Mesendoderm (in vitro differentiated cells): ENCODE measurements at regions not wholly inside any gene's neighbourhood (a gene's known extent, or its start where the extent isn't known, plus 50 kb on each side); places are given as distances from the start of the nearest gene placed in this dataset.
A peak's percentile ranks its signal among the peaks of the same experiment; 100 is the strongest.

Source experiments
- DNase-seq: peaks from one replicate; pipeline ENCODE4 v3.0.0; 2013
- H2AK5ac ChIP-seq: 2 replicates; pipeline ENCODE4 v1.6.1; 2013; ENCODE audit warnings: low read length, inconsistent platforms
- H2BK120ac ChIP-seq: 2 replicates; pipeline ENCODE4 v1.6.1; 2013; ENCODE audit warnings: low read depth, mild to moderate bottlenecking, low read length, moderate library complexity, mixed read lengths
- H2BK15ac ChIP-seq: replicated peaks from 2 replicates; pipeline ENCODE4 v1.6.1; 2013; ENCODE audit warnings: low read depth, mild to moderate bottlenecking, moderate library complexity
- H2BK5ac ChIP-seq: 2 replicates; pipeline ENCODE4 v1.6.1; 2013; ENCODE audit warnings: low read length, inconsistent platforms
- H3K18ac ChIP-seq: 2 replicates; pipeline ENCODE4 v1.6.1; 2013; ENCODE audit warnings: mild to moderate bottlenecking, low read length, mixed read lengths
- H3K23ac ChIP-seq: one replicate; pipeline ENCODE4 v1.6.1; 2013; ENCODE audit warnings: low read length
- H3K27ac ChIP-seq: 2 replicates; pipeline ENCODE4 v1.5.1; 2013; ENCODE audit warnings: low read depth, mild to moderate bottlenecking, inconsistent platforms, low read length, moderate library complexity
- H3K27me3 ChIP-seq: 2 replicates; pipeline ENCODE4 v1.6.1; 2013; ENCODE audit warnings: low read length, control low read depth, mild to moderate bottlenecking, inconsistent platforms; ENCODE audit not compliant: insufficient read depth, poor library complexity
- H3K36me3 ChIP-seq: 2 replicates; pipeline ENCODE4 v1.6.1; 2013; ENCODE audit warnings: low read length, inconsistent platforms; ENCODE audit not compliant: control insufficient read depth, insufficient read depth
- H3K4ac ChIP-seq: one replicate; pipeline ENCODE4 v1.6.1; 2013; ENCODE audit warnings: low read depth, mild to moderate bottlenecking, low read length, moderate library complexity
- H3K4me1 ChIP-seq: 2 replicates; pipeline ENCODE4 v1.6.1; 2013; ENCODE audit warnings: low read depth, low read length, inconsistent platforms; ENCODE audit not compliant: control insufficient read depth
- H3K4me2 ChIP-seq: 2 replicates; pipeline ENCODE4 v1.6.1; 2013; ENCODE audit warnings: low read length
- H3K4me3 ChIP-seq: 2 replicates; pipeline ENCODE4 v1.5.1; 2013; ENCODE audit warnings: mild to moderate bottlenecking, low read length
- H3K56ac ChIP-seq: one replicate; pipeline ENCODE4 v1.6.1; 2013; ENCODE audit warnings: low read length
- H3K79me1 ChIP-seq: 2 replicates; pipeline ENCODE4 v1.6.1; 2013; ENCODE audit warnings: low read length, inconsistent platforms
- H3K79me2 ChIP-seq: 2 replicates; pipeline ENCODE4 v1.6.1; 2013; ENCODE audit warnings: mild to moderate bottlenecking, low read length; ENCODE audit not compliant: control insufficient read depth, insufficient read depth
- H3K9ac ChIP-seq: 2 replicates; pipeline ENCODE4 v1.6.1; 2013; ENCODE audit warnings: low read length, inconsistent platforms
- H4K5ac ChIP-seq: one replicate; pipeline ENCODE4 v1.6.1; 2013; ENCODE audit warnings: low read length
- H4K8ac ChIP-seq: one replicate; pipeline ENCODE4 v1.6.1; 2013; ENCODE audit warnings: low read depth, mild to moderate bottlenecking, control low read depth, low read length, moderate library complexity
- WGBS: extraction: QIAGEN DNeasy Blood & Tissue Kit; methylation state at CpG from one replicate; pipeline ENCODE4 v1.1.7; 2013; ENCODE audit warnings: low lambda C conversion rate, missing lambda C conversion rate; ENCODE audit not compliant: insufficient coverage; ENCODE audit errors: extremely low coverage; 5-methylcytosine and 5-hydroxymethylcytosine counted together

- Histone ChIP-seq H2AK5ac (no peak overlapping the region), H2BK5ac (no peak overlapping the region), H3K56ac (no peak overlapping the region), H3K4me2 (no peak overlapping the region), H3K23ac (no peak overlapping the region), H3K79me2 (no peaks in the 10 kb centered on the region), H3K9ac (no peak overlapping the region), H3K27me3 (no peaks in the 10 kb centered on the region), H4K5ac (no peak overlapping the region), H3K4me1 (no peaks in the 10 kb centered on the region), H3K4ac (no peak overlapping the region), H4K8ac (no peak overlapping the region), H3K4me3 (no peak overlapping the region), H3K18ac (no peak overlapping the region), H3K27ac (no peak overlapping the region), H2BK15ac (no peak overlapping the region), H3K79me1 (no peaks in the 10 kb centered on the region), H3K36me3 (no peaks in the 10 kb centered on the region), H2BK120ac (no peak overlapping the region)
- DNase-seq = no peak
Measured at GRCh38 chr10:54866666-54867065, 65.6 kb upstream of the PCDH15 start.

GRCh38 chr10:54854843-54855242 is 53.8 kb upstream of the PCDH15 start:
- Histone ChIP-seq H3K79me2 (no peaks in the 10 kb centered on the region), H3K27me3 (no peaks in the 10 kb centered on the region), H3K4me1 (no peaks in the 10 kb centered on the region), H3K9ac (no peak overlapping the region), H3K23ac (no peak overlapping the region), H2BK120ac (no peak overlapping the region), H2BK5ac (no peak overlapping the region), H3K18ac (no peak overlapping the region), H3K4me3 (no peak overlapping the region), H3K79me1 (no peaks in the 10 kb centered on the region), H2BK15ac (no peak overlapping the region), H4K5ac (no peak overlapping the region), H3K4me2 (no peak overlapping the region), H3K56ac (no peak overlapping the region), H3K27ac (no peak overlapping the region), H3K4ac (no peak overlapping the region), H3K36me3 (no peaks in the 10 kb centered on the region), H2AK5ac (no peak overlapping the region), H4K8ac (no peak overlapping the region)
- DNase-seq = no peak
- no CpG with 5 or more reads among the region's 3 CpGs for WGBS

- WGBS = no CpG with 5 or more reads among the region's 3 CpGs
Measured at GRCh38 chr10:54854389-54854788, 53.4 kb upstream of the PCDH15 start.

GRCh38 chr10:54853883-54854282 is 52.9 kb upstream of the PCDH15 start:
- Histone ChIP-seq H3K27me3 (no peaks in the 10 kb centered on the region), H4K8ac (no peak overlapping the region), H3K4ac (no peak overlapping the region), H3K27ac (no peak overlapping the region), H2BK5ac (no peak overlapping the region), H3K23ac (no peak overlapping the region), H2BK15ac (no peak overlapping the region), H3K9ac (no peak overlapping the region), H3K36me3 (no peaks in the 10 kb centered on the region), H3K79me2 (no peaks in the 10 kb centered on the region), H3K4me3 (no peak overlapping the region), H4K5ac (no peak overlapping the region), H3K4me1 (no peaks in the 10 kb centered on the region), H3K56ac (no peak overlapping the region), H2BK120ac (no peak overlapping the region), H3K4me2 (no peak overlapping the region), H3K79me1 (no peaks in the 10 kb centered on the region), H3K18ac (no peak overlapping the region), H2AK5ac (no peak overlapping the region)
- no CpG with 5 or more reads among the region's 6 CpGs for WGBS
- no peak for DNase-seq

More at GRCh38 chr10:54854389-54854788, 53.4 kb upstream of the PCDH15 start:
- no peak overlapping the region for H3K4me2 ChIP-seq
- no peak overlapping the region for H3K4me3 ChIP-seq
- no peaks in the 10 kb centered on the region for H3K27me3 ChIP-seq
- H2BK5ac ChIP-seq = no peak overlapping the region
- H3K18ac ChIP-seq = no peak overlapping the region
- H2AK5ac ChIP-seq = no peak overlapping the region
- H2BK15ac ChIP-seq = no peak overlapping the region
- no peaks in the 10 kb centered on the region for H3K79me1 ChIP-seq
- H4K5ac ChIP-seq = no peak overlapping the region
- H3K4ac ChIP-seq = no peak overlapping the region
- no peaks in the 10 kb centered on the region for H3K4me1 ChIP-seq
- H3K79me2 ChIP-seq = no peaks in the 10 kb centered on the region
- no peak overlapping the region for H3K23ac ChIP-seq
- no peak overlapping the region for H3K9ac ChIP-seq
- peak; percentile 1 for DNase-seq
- H3K56ac ChIP-seq = no peak overlapping the region
- H3K27ac ChIP-seq = no peak overlapping the region
- no peak overlapping the region for H2BK120ac ChIP-seq
- H3K36me3 ChIP-seq = no peaks in the 10 kb centered on the region
- no peak overlapping the region for H4K8ac ChIP-seq
